GM23338 (cell line): ENCODE measurements at regions not wholly inside any gene's neighbourhood (a gene's known extent, or its start where the extent isn't known, plus 50 kb on each side); places are given as distances from the start of the nearest gene placed in this dataset.

ENCODE experiments used
- CREB1 ChIP-seq: fragments of 250-450 bp; sonication (Bioruptor Pico); IDR thresholded peaks from 2 replicates; pipeline ENCODE4 v1.5.0; 2020; ENCODE audit warnings: low read depth, mild to moderate bottlenecking, moderate library complexity
- ETS1 ChIP-seq: IDR thresholded peaks from 2 replicates; pipeline ENCODE4 v1.6.1; 2016; ENCODE audit warnings: antibody characterized with exemption
- EZH2 ChIP-seq: fragments of 200-600 bp; sonication (generic); IDR thresholded peaks from one replicate; pipeline ENCODE4 v1.8.0; 2017; ENCODE audit warnings: antibody characterized with exemption, mild to moderate bottlenecking, low read depth; ENCODE audit not compliant: unreplicated experiment
- EZH2phosphoT487 ChIP-seq: fragments of 200-600 bp; sonication (generic); IDR thresholded peaks from one replicate; pipeline ENCODE4 v1.8.1; 2018; ENCODE audit warnings: antibody characterized with exemption; ENCODE audit not compliant: unreplicated experiment
- JUNB ChIP-seq: IDR thresholded peaks from one replicate; pipeline ENCODE4 v1.6.1; 2016; ENCODE audit warnings: antibody characterized with exemption; ENCODE audit not compliant: unreplicated experiment
- POLR2AphosphoS5 ChIP-seq: IDR thresholded peaks from 2 replicates; pipeline ENCODE4 v1.6.1; 2016; ENCODE audit warnings: antibody characterized with exemption, low read depth
- STAT1 ChIP-seq: IDR thresholded peaks from one replicate; pipeline ENCODE4 v1.6.1; 2016; ENCODE audit warnings: antibody characterized with exemption; ENCODE audit not compliant: unreplicated experiment
- ZNF114 ChIP-seq: fragments of 250-450 bp; sonication (Bioruptor Pico); IDR thresholded peaks from 2 replicates; pipeline ENCODE4 v1.5.0; 2020; ENCODE audit warnings: mild to moderate bottlenecking, moderate library complexity
- ZNF331 ChIP-seq: fragments of 250-450 bp; sonication (Bioruptor Pico); IDR thresholded peaks from 2 replicates; pipeline ENCODE4 v1.5.0; 2020; ENCODE audit warnings: low read depth, mild to moderate bottlenecking, moderate library complexity
- ZNF462 ChIP-seq: fragments of 250-450 bp; sonication (Bioruptor Pico); IDR thresholded peaks from 2 replicates; pipeline ENCODE4 v1.5.0; 2020; ENCODE audit warnings: mild to moderate bottlenecking, moderate library complexity
- TF ChIP-seq, protein P1 (sequence below), 2 experiments: fragments of 200-600 bp in 1 of 2; sonication (generic) in 1 of 2; conservative IDR thresholded peaks; 2 replicates each; pipeline versions ENCODE4 v1.5.1 to v1.6.1; 2016 to 2017; ENCODE audit warnings: antibody characterized with exemption in 2 of 2, low read depth in 2 of 2, mild to moderate bottlenecking in 2 of 2, moderate library complexity in 1 of 2
- TF ChIP-seq, protein P2 (sequence below): IDR thresholded peaks from one replicate; pipeline ENCODE4 v1.6.1; 2018; ENCODE audit warnings: antibody characterized with exemption; ENCODE audit not compliant: unreplicated experiment

GRCh38 chr13:109451726-109452125 is 334.7 kb downstream of the IRS2 start:
- no peak for TF ChIP-seq EZH2
- TF ChIP-seq, protein P1, sequence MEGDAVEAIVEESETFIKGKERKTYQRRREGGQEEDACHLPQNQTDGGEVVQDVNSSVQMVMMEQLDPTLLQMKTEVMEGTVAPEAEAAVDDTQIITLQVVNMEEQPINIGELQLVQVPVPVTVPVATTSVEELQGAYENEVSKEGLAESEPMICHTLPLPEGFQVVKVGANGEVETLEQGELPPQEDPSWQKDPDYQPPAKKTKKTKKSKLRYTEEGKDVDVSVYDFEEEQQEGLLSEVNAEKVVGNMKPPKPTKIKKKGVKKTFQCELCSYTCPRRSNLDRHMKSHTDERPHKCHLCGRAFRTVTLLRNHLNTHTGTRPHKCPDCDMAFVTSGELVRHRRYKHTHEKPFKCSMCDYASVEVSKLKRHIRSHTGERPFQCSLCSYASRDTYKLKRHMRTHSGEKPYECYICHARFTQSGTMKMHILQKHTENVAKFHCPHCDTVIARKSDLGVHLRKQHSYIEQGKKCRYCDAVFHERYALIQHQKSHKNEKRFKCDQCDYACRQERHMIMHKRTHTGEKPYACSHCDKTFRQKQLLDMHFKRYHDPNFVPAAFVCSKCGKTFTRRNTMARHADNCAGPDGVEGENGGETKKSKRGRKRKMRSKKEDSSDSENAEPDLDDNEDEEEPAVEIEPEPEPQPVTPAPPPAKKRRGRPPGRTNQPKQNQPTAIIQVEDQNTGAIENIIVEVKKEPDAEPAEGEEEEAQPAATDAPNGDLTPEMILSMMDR (conservative IDR thresholded peaks at IDR 0.05; ENCODE audit: low read depth in 2 of 2), result no peak
- TF ChIP-seq POLR2AphosphoS5, result no peak
- TF ChIP-seq CREB1, result no peak
- TF ChIP-seq EZH2phosphoT487, result no peak
- TF ChIP-seq JUNB, result no peak
- no peak for TF ChIP-seq STAT1
- no peak for TF ChIP-seq ZNF114 (CRISPR knock-in tag)
- TF ChIP-seq, protein P2, sequence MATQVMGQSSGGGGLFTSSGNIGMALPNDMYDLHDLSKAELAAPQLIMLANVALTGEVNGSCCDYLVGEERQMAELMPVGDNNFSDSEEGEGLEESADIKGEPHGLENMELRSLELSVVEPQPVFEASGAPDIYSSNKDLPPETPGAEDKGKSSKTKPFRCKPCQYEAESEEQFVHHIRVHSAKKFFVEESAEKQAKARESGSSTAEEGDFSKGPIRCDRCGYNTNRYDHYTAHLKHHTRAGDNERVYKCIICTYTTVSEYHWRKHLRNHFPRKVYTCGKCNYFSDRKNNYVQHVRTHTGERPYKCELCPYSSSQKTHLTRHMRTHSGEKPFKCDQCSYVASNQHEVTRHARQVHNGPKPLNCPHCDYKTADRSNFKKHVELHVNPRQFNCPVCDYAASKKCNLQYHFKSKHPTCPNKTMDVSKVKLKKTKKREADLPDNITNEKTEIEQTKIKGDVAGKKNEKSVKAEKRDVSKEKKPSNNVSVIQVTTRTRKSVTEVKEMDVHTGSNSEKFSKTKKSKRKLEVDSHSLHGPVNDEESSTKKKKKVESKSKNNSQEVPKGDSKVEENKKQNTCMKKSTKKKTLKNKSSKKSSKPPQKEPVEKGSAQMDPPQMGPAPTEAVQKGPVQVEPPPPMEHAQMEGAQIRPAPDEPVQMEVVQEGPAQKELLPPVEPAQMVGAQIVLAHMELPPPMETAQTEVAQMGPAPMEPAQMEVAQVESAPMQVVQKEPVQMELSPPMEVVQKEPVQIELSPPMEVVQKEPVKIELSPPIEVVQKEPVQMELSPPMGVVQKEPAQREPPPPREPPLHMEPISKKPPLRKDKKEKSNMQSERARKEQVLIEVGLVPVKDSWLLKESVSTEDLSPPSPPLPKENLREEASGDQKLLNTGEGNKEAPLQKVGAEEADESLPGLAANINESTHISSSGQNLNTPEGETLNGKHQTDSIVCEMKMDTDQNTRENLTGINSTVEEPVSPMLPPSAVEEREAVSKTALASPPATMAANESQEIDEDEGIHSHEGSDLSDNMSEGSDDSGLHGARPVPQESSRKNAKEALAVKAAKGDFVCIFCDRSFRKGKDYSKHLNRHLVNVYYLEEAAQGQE, result no peak
- no peak for TF ChIP-seq ETS1
- TF ChIP-seq ZNF462 (CRISPR knock-in tag), result no peak
- no peak for TF ChIP-seq ZNF331
